ENCODE measurements at regions not wholly inside any gene's neighbourhood (a gene's known extent, or its start where the extent isn't known, plus 50 kb on each side); places are given as distances from the start of the nearest gene placed in this dataset.

DNA sequence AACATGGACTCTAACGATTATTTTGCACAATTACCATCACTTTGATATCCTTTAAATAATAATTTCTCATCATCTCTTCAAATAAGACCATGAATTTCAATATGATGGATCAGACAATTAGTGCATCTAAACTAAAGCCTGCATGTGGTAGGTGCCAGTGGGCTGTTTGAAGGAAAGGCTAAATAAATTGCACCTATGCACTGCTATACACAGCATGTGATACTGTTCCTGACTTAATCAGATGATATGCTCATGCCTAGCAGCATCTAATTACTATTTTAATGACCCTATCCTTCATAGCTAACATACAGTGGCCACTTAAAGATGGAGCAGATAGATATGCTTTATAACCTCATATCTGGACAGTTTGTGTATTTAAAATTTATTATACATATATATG is 731.6 kb upstream of the MANEA start:
- Histone ChIP-seq H4K20me1 (replicated peaks; ENCODE audit: control insufficient read depth, extremely low read depth, insufficient read depth, low read length) (no peaks in the 10 kb centered on the region), H3K79me2 (ENCODE audit: control insufficient read depth, insufficient read depth, low read length) (no peaks in the 10 kb centered on the region), H3K9ac (replicated peaks; ENCODE audit: extremely low read depth, insufficient read depth, low read length) (no peak overlapping the region), H3K27ac (ENCODE audit: insufficient read depth, low read depth, low read length) (no peak overlapping the region), H3K4me2 (ENCODE audit: insufficient read depth, low read length) (no peak overlapping the region), H3K27me3 (ENCODE audit: control insufficient read depth in 2 of 2, insufficient read depth in 2 of 2, low read length in 2 of 2) (no peaks in the 10 kb centered on the region), H2AFZ (ENCODE audit: low read depth, low read length) (no peak overlapping the region), H3K4me1 (ENCODE audit: control insufficient read depth, extremely low read depth, insufficient read depth, low read length) (no peaks in the 10 kb centered on the region), H3K4me3 (replicated peaks in 1 of 3; ENCODE audit: insufficient read depth in 1 of 3, low read depth in 1 of 3, low read length in 3 of 3) (no peak overlapping the region), H3K9me1 (replicated peaks; ENCODE audit: control insufficient read depth, extremely low read depth, insufficient read depth, low read length) (no peaks in the 10 kb centered on the region), H3K36me3 (ENCODE audit: control insufficient read depth in 2 of 2, extremely low read depth in 1 of 2, insufficient read depth in 2 of 2, low read length in 2 of 2) (no peaks in the 10 kb centered on the region), H3K9me3 (replicated peaks; ENCODE audit: control insufficient read depth, insufficient read depth, low read length) (no peaks in the 10 kb centered on the region)
- FAIRE-seq (no peak), DNase-seq (ENCODE audit: low read depth, low spot score) (no peak)
- no TSS peak for BruUV-seq (replicated peaks)
- TF ChIP-seq POLR2AphosphoS5 (IDR thresholded peaks at IDR 0.05; ENCODE audit: insufficient read depth, low read depth, low read length) (no peak), GATA2 (IDR thresholded peaks at IDR 0.05; ENCODE audit: insufficient read depth, insufficient read length, low read depth, low read length) (no peak), JUN (IDR thresholded peaks at IDR 0.05; ENCODE audit: borderline replicate concordance, insufficient read depth, insufficient read length, low read depth) (no peak), EZH2 (IDR thresholded peaks at IDR 0.05; ENCODE audit: borderline replicate concordance, low read depth, low read length, severe bottlenecking) (no peak), FOS (IDR thresholded peaks at IDR 0.05; ENCODE audit: borderline replicate concordance, insufficient read depth, low read length) (no peak), MYC (IDR thresholded peaks at IDR 0.05; ENCODE audit: low read depth, low read length) (no peak), POLR2A (IDR thresholded peaks at IDR 0.05; ENCODE audit: low read depth, low read length) (no peak)
- TF ChIP-seq, protein P1, sequence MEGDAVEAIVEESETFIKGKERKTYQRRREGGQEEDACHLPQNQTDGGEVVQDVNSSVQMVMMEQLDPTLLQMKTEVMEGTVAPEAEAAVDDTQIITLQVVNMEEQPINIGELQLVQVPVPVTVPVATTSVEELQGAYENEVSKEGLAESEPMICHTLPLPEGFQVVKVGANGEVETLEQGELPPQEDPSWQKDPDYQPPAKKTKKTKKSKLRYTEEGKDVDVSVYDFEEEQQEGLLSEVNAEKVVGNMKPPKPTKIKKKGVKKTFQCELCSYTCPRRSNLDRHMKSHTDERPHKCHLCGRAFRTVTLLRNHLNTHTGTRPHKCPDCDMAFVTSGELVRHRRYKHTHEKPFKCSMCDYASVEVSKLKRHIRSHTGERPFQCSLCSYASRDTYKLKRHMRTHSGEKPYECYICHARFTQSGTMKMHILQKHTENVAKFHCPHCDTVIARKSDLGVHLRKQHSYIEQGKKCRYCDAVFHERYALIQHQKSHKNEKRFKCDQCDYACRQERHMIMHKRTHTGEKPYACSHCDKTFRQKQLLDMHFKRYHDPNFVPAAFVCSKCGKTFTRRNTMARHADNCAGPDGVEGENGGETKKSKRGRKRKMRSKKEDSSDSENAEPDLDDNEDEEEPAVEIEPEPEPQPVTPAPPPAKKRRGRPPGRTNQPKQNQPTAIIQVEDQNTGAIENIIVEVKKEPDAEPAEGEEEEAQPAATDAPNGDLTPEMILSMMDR (IDR thresholded peaks at IDR 0.05; ENCODE audit: extremely low read depth in 1 of 2, insufficient read depth in 1 of 2, low read depth in 1 of 2, low read length in 2 of 2): no peak
- TF ChIP-seq, protein P2, sequence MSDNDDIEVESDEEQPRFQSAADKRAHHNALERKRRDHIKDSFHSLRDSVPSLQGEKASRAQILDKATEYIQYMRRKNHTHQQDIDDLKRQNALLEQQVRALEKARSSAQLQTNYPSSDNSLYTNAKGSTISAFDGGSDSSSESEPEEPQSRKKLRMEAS (IDR thresholded peaks at IDR 0.05; ENCODE audit: insufficient read depth, insufficient read length): no peak
- intact Hi-C loops (cut with micrococcal nuclease): no loop called here
- dilution Hi-C loops (cut with MboI; ENCODE audit: extremely low pct_ligation_motif_present, low sequenced_read_pairs): no loop called here
- CTCF ChIA-PET: no interaction called here
- POLR2A ChIA-PET: no interaction called here
